ENCODE measurements at regions not wholly inside any gene's neighbourhood (a gene's known extent, or its start where the extent isn't known, plus 50 kb on each side); places are given as distances from the start of the nearest gene placed in this dataset.

DNA sequence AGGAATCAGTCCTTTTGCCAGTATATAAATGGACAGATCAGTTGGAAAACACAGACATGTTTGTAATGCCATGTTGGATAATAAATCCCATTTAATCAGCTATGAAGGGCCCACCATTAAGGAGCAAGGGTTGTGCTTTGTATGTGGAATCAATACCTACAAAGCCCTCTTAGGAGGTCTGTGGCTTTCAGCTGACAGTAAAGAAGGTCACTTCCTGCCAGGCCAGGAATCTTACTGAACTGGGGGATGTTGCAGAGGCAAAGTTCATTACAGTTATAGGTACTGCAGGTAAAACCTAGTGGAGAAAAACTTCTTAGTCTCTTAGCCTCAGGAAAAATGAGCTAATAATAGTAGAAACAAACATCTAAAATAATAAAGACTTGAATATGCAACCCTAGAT is 129.5 kb downstream of the FAM76B start:
- TF ChIP-seq, protein P1, sequence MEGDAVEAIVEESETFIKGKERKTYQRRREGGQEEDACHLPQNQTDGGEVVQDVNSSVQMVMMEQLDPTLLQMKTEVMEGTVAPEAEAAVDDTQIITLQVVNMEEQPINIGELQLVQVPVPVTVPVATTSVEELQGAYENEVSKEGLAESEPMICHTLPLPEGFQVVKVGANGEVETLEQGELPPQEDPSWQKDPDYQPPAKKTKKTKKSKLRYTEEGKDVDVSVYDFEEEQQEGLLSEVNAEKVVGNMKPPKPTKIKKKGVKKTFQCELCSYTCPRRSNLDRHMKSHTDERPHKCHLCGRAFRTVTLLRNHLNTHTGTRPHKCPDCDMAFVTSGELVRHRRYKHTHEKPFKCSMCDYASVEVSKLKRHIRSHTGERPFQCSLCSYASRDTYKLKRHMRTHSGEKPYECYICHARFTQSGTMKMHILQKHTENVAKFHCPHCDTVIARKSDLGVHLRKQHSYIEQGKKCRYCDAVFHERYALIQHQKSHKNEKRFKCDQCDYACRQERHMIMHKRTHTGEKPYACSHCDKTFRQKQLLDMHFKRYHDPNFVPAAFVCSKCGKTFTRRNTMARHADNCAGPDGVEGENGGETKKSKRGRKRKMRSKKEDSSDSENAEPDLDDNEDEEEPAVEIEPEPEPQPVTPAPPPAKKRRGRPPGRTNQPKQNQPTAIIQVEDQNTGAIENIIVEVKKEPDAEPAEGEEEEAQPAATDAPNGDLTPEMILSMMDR (IDR thresholded peaks at IDR 0.05) = no peak
- TF ChIP-seq POLR2A (IDR thresholded peaks at IDR 0.05) = no peak

Data from esophagus squamous epithelium (tissue), 4 donors.